H1 (cell line): ENCODE measurements at regions not wholly inside any gene's neighbourhood (a gene's known extent, or its start where the extent isn't known, plus 50 kb on each side); places are given as distances from the start of the nearest gene placed in this dataset.
"Not testable (repeated sequence)": the region's sequence is repeated elsewhere in the genome, so short reads cannot be mapped to it uniquely, and the experiment has no call there.

ENCODE experiments used
- CEBPB ChIP-seq: IDR thresholded peaks from 2 replicates; pipeline ENCODE4 v1.6.1; 2012; ENCODE audit warnings: low read depth, low read length
- EP300 ChIP-seq, 2 experiments: IDR thresholded peaks; 1 replicate in 1 of 2; 2 replicates in 1 of 2; pipeline ENCODE4 v1.6.1; 2011 to 2012; ENCODE audit warnings: low read depth in 2 of 2, low read length in 2 of 2, mild to moderate bottlenecking in 2 of 2, borderline replicate concordance in 1 of 2, inconsistent platforms in 1 of 2, moderate library complexity in 1 of 2
- EZH2 ChIP-seq: fragments of 200-600 bp; sonication (generic); IDR thresholded peaks from 2 replicates; pipeline ENCODE4 v1.7.1; 2012; ENCODE audit warnings: low read depth, mild to moderate bottlenecking, moderate library complexity, low read length, inconsistent platforms; ENCODE audit not compliant: severe bottlenecking
- JUND ChIP-seq: IDR thresholded peaks from 2 replicates; pipeline ENCODE4 v1.6.1; 2011; ENCODE audit warnings: mild to moderate bottlenecking, improper control_type of control experiment, low read length
- POLR2A ChIP-seq, 2 experiments: IDR thresholded peaks; 1 replicate in 1 of 2; 2 replicates in 1 of 2; pipeline ENCODE4 v1.6.1; 2011; ENCODE audit warnings: low read depth in 2 of 2, low read length in 2 of 2, mild to moderate bottlenecking in 2 of 2; ENCODE audit errors: control extremely low read depth in 1 of 2
- SRF ChIP-seq: IDR thresholded peaks from 2 replicates; pipeline ENCODE4 v1.6.1; 2011; ENCODE audit warnings: mild to moderate bottlenecking, low read depth, low read length, moderate library complexity

DNA sequence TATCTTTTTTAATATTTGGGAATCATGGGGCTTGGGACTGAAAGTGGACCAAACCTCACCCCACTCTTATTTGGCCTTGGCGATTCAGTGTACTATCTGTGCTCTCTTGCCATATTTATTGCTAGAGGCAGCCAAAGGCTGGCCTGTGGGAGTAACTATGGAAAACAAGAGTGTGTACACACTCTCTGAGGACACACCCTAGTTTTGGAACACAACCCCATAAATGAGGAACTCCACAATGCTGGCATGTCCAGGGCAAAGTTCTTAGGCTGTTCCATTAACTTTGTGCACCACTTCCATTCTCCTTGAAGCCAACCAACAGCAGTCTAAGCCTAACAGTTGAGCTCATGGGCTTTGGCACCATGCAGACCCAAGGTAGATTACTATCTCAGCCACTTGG lies 54.9 kb upstream of the LANCL3 start:
- TF ChIP-seq SRF; EP300 (IDR thresholded peaks at IDR 0.05; ENCODE audit: borderline replicate concordance in 1 of 2, low read depth in 2 of 2, low read length in 2 of 2); JUND; POLR2A (IDR thresholded peaks at IDR 0.05; ENCODE audit: control extremely low read depth in 1 of 2, low read depth in 2 of 2, low read length in 2 of 2); CEBPB; EZH2: not testable (repeated sequence)
